GM12801 (cell line): ENCODE measurements at regions not wholly inside any gene's neighbourhood (a gene's known extent, or its start where the extent isn't known, plus 50 kb on each side); places are given as distances from the start of the nearest gene placed in this dataset.

ENCODE experiments used
- CTCF ChIP-seq: IDR thresholded peaks from one replicate; pipeline ENCODE4 v1.5.1; 2011; ENCODE audit warnings: control low read depth; ENCODE audit not compliant: insufficient read length; ENCODE audit errors: extremely low read depth

- no peak for TF ChIP-seq CTCF
These were observed 452.8 kb upstream of the THBS1 start for GRCh38 chr15:39127925-39128617.

- no peak for TF ChIP-seq CTCF
These were observed 452.1 kb upstream of the THBS1 start for GRCh38 chr15:39128746-39129145.

- no peak for TF ChIP-seq CTCF
These were observed 450.1 kb upstream of the THBS1 start for GRCh38 chr15:39130556-39131379.

- TF ChIP-seq CTCF = no peak
These were observed 449.3 kb upstream of the THBS1 start for GRCh38 chr15:39131609-39132008.

- TF ChIP-seq CTCF = no peak
These were observed 448.8 kb upstream of the THBS1 start for GRCh38 chr15:39132070-39132469.

- no peak for TF ChIP-seq CTCF
These were observed 447.8 kb upstream of the THBS1 start for GRCh38 chr15:39132954-39133600.

GRCh38 chr15:39134282-39134681 lies 446.6 kb upstream of the THBS1 start:
- no peak for TF ChIP-seq CTCF
